GM19238 (cell line): ENCODE measurements at regions not wholly inside any gene's neighbourhood (a gene's known extent, or its start where the extent isn't known, plus 50 kb on each side); places are given as distances from the start of the nearest gene placed in this dataset.

Source experiments
- DNase-seq: peaks from one replicate; pipeline ENCODE4 v3.0.0; 2011; ENCODE audit warnings: low spot score; ENCODE audit not compliant: insufficient read length

- no peak for DNase-seq
These were observed 59.8 kb downstream of the SOX11 start for GRCh38 chr2:5751873-5752482.

GRCh38 chr2:5756272-5756671 lies 64.1 kb downstream of the SOX11 start:
- DNase-seq, result no peak

GRCh38 chr2:5758346-5758745 lies 66.2 kb downstream of the SOX11 start:
- no peak for DNase-seq

GRCh38 chr2:5759949-5760348 lies 67.8 kb downstream of the SOX11 start:
- no peak for DNase-seq

- DNase-seq, result no peak
These were observed 71.3 kb downstream of the SOX11 start for GRCh38 chr2:5763531-5763930.

GRCh38 chr2:5764041-5764440 lies 71.9 kb downstream of the SOX11 start:
- DNase-seq, result no peak

GRCh38 chr2:5766056-5766455 lies 73.9 kb downstream of the SOX11 start:
- no peak for DNase-seq

GRCh38 chr2:5766561-5766960 lies 74.4 kb downstream of the SOX11 start:
- no peak for DNase-seq

- no peak for DNase-seq
These were observed 84.9 kb downstream of the SOX11 start for GRCh38 chr2:5777131-5777535.

- DNase-seq, result no peak
These were observed 89.5 kb downstream of the SOX11 start for GRCh38 chr2:5781679-5782078.

GRCh38 chr2:5782103-5782502 lies 89.9 kb downstream of the SOX11 start:
- DNase-seq, result no peak

GRCh38 chr2:5788447-5788846 lies 96.3 kb downstream of the SOX11 start:
- no peak for DNase-seq

- no peak for DNase-seq
These were observed 99.2 kb downstream of the SOX11 start for GRCh38 chr2:5791371-5791770.

GRCh38 chr2:5794012-5794411 lies 101.8 kb downstream of the SOX11 start:
- DNase-seq, result no peak

GRCh38 chr2:5798084-5798483 lies 105.9 kb downstream of the SOX11 start:
- DNase-seq, result no peak

- DNase-seq, result no peak
These were observed 107.2 kb downstream of the SOX11 start for GRCh38 chr2:5799348-5799747.

GRCh38 chr2:5803547-5803946 lies 111.4 kb downstream of the SOX11 start:
- no peak for DNase-seq

GRCh38 chr2:5818961-5819600 lies 126.9 kb downstream of the SOX11 start:
- DNase-seq, result no peak

- no peak for DNase-seq
These were observed 131.9 kb downstream of the SOX11 start for GRCh38 chr2:5824126-5824525.

GRCh38 chr2:5825686-5826085 lies 133.5 kb downstream of the SOX11 start:
- no peak for DNase-seq

- DNase-seq, result no peak
These were observed 134.9 kb downstream of the SOX11 start for GRCh38 chr2:5826979-5827655.

GRCh38 chr2:5834501-5834900 lies 142.3 kb downstream of the SOX11 start:
- no peak for DNase-seq

- no peak for DNase-seq
These were observed 147.4 kb downstream of the SOX11 start for GRCh38 chr2:5839550-5839949.
